Hepatocyte (in vitro differentiated cells): ENCODE measurements at regions not wholly inside any gene's neighbourhood (a gene's known extent, or its start where the extent isn't known, plus 50 kb on each side); places are given as distances from the start of the nearest gene placed in this dataset.

ENCODE experiments used
- EZH2 ChIP-seq: fragments of 200-600 bp; sonication (generic); IDR thresholded peaks from 2 replicates; pipeline ENCODE4 v1.6.1; 2016; ENCODE audit warnings: antibody characterized with exemption, mild to moderate bottlenecking, borderline replicate concordance
- TF ChIP-seq, protein P1 (sequence below): fragments of 200-600 bp; sonication (generic); IDR thresholded peaks from 2 replicates; pipeline ENCODE4 v1.5.1; 2016; ENCODE audit warnings: antibody characterized with exemption, mild to moderate bottlenecking; ENCODE audit not compliant: poor library complexity

- TF ChIP-seq, protein P1, sequence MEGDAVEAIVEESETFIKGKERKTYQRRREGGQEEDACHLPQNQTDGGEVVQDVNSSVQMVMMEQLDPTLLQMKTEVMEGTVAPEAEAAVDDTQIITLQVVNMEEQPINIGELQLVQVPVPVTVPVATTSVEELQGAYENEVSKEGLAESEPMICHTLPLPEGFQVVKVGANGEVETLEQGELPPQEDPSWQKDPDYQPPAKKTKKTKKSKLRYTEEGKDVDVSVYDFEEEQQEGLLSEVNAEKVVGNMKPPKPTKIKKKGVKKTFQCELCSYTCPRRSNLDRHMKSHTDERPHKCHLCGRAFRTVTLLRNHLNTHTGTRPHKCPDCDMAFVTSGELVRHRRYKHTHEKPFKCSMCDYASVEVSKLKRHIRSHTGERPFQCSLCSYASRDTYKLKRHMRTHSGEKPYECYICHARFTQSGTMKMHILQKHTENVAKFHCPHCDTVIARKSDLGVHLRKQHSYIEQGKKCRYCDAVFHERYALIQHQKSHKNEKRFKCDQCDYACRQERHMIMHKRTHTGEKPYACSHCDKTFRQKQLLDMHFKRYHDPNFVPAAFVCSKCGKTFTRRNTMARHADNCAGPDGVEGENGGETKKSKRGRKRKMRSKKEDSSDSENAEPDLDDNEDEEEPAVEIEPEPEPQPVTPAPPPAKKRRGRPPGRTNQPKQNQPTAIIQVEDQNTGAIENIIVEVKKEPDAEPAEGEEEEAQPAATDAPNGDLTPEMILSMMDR: no peak
- no peak for TF ChIP-seq EZH2
Observed at GRCh38 chr6:18598551-18599264, 211.6 kb downstream of the RNF144B start.
